Kidney (tissue), 13 donors: ENCODE measurements at regions not wholly inside any gene's neighbourhood (a gene's known extent, or its start where the extent isn't known, plus 50 kb on each side); places are given as distances from the start of the nearest gene placed in this dataset.

ENCODE experiments used
- DNase-seq, 5 donors: peaks; one replicate each; pipeline ENCODE4 v3.0.0-alpha.2; 2013 to 2020
- FAIRE-seq: peaks from 2 replicates; lab custom pipeline; 2012; peaks lifted over from hg19 to GRCh38; lab: Jason Lieb, UNC
- H3K27ac ChIP-seq, 2 donors: one replicate each; pipeline ENCODE4 v1.7.0; 2013; ENCODE audit warnings: low read depth in 2 of 2, low read length in 2 of 2, inconsistent platforms in 1 of 2
- H3K27me3 ChIP-seq: one replicate; pipeline ENCODE4 v1.7.1; 2013; ENCODE audit warnings: low read length, inconsistent platforms; ENCODE audit not compliant: control insufficient read depth, insufficient read depth
- H3K36me3 ChIP-seq, 3 donors: one replicate each; pipeline versions ENCODE4 v1.7.0 to v1.7.1; 2013; ENCODE audit warnings: low read length in 3 of 3, control low read depth in 1 of 3, inconsistent platforms in 1 of 3; ENCODE audit not compliant: insufficient read depth in 3 of 3, control insufficient read depth in 2 of 3
- H3K4me1 ChIP-seq, 3 donors: one replicate each; pipeline versions ENCODE4 v1.7.0 to v1.7.1; 2013; ENCODE audit warnings: low read length in 3 of 3, inconsistent platforms in 1 of 3, low read depth in 1 of 3; ENCODE audit not compliant: control insufficient read depth in 2 of 3, insufficient read depth in 2 of 3
- H3K4me3 ChIP-seq, 3 donors: one replicate each; pipeline versions ENCODE4 v1.7.0 to v1.8.1; 2013; ENCODE audit warnings: low read length in 3 of 3, control low read depth in 1 of 3, inconsistent platforms in 1 of 3
- H3K9ac ChIP-seq, 3 donors: one replicate each; pipeline versions ENCODE4 v1.7.0 to v1.7.1; 2013; ENCODE audit warnings: low read length in 3 of 3, control low read depth in 1 of 3, inconsistent platforms in 1 of 3
- H3K9me3 ChIP-seq, 3 donors: one replicate each; pipeline versions ENCODE4 v1.7.0 to v1.7.1; 2013; ENCODE audit warnings: low read length in 3 of 3, control low read depth in 1 of 3, inconsistent platforms in 1 of 3; ENCODE audit not compliant: control insufficient read depth in 2 of 3, insufficient read depth in 1 of 3
- CTCF ChIP-seq: IDR thresholded peaks from 3 replicates; pipeline ENCODE4 v1.5.1; 2012; ENCODE audit warnings: mild to moderate bottlenecking, moderate library complexity, borderline replicate concordance; ENCODE audit not compliant: insufficient read depth; ENCODE audit errors: extremely low read depth
- intact Hi-C: fragments of 100-400 bp; cut with DNase I; formaldehyde crosslinking; loops from one replicate; pipeline ENCODE4 v1.11.1; 2022
- donor health status: control.
- donor health status: control.
- donor health status: control.
- donor health status: control.
- donor health status: control.
- donor health status: DM: yes; HTN: yes; CAD: no.
- donor health status: Normal renal cell carcinoma (clear cell type).

GRCh38 chr2:139911160-139911559, 1131.0 kb upstream of the NXPH2 start:
- no peak for DNase-seq
- no peak for TF ChIP-seq CTCF
- no peak overlapping the region for H3K4me3 ChIP-seq
- H3K36me3 ChIP-seq, result no peaks in the 10 kb centered on the region
- H3K27me3 ChIP-seq, result no peaks in the 10 kb centered on the region
- H3K27ac ChIP-seq, result no peak overlapping the region
- intact Hi-C loops, result no loop called here
- no peak for FAIRE-seq
- H3K9ac ChIP-seq, result no peak overlapping the region
- no peaks in the 10 kb centered on the region for H3K4me1 ChIP-seq
- no peaks in the 10 kb centered on the region for H3K9me3 ChIP-seq

- no peak for FAIRE-seq
- Histone ChIP-seq H3K4me3 (no peak overlapping the region), H3K9me3 (no peaks in the 10 kb centered on the region), H3K36me3 (no peaks in the 10 kb centered on the region), H3K27ac (no peak overlapping the region), H3K4me1 (no peaks in the 10 kb centered on the region), H3K9ac (no peak overlapping the region), H3K27me3 (no peaks in the 10 kb centered on the region)
- DNase-seq, result no peak
- no peak for TF ChIP-seq CTCF
- intact Hi-C loops, result no loop called here
Observed at GRCh38 chr2:139909136-139909535, 1128.9 kb upstream of the NXPH2 start.

- Histone ChIP-seq H3K9me3 (no peaks in the 10 kb centered on the region), H3K4me3 (no peak overlapping the region), H3K27ac (no peak overlapping the region), H3K27me3 (no peaks in the 10 kb centered on the region), H3K36me3 (no peaks in the 10 kb centered on the region), H3K9ac (no peak overlapping the region), H3K4me1 (no peaks in the 10 kb centered on the region)
- no peak for FAIRE-seq
- intact Hi-C loops, result no loop called here
- no peak for DNase-seq
- no peak for TF ChIP-seq CTCF
Observed at GRCh38 chr2:139905624-139906023, 1125.4 kb upstream of the NXPH2 start.

- Histone ChIP-seq H3K4me1 (no peaks in the 10 kb centered on the region), H3K27ac (no peak overlapping the region), H3K9ac (no peak overlapping the region), H3K36me3 (no peaks in the 10 kb centered on the region), H3K9me3 (no peaks in the 10 kb centered on the region), H3K27me3 (no peaks in the 10 kb centered on the region), H3K4me3 (no peak overlapping the region)
- FAIRE-seq, result no peak
- no peak for DNase-seq
- intact Hi-C loops, result no loop called here
- TF ChIP-seq CTCF, result no peak
Observed at GRCh38 chr2:139891636-139892035, 1111.4 kb upstream of the NXPH2 start.
